Loucy (cell line): ENCODE measurements at regions not wholly inside any gene's neighbourhood (a gene's known extent, or its start where the extent isn't known, plus 50 kb on each side); places are given as distances from the start of the nearest gene placed in this dataset.

ENCODE experiments used
- H2AFZ ChIP-seq: fragments of 200-600 bp; sonication (generic); 2 replicates; pipeline ENCODE4 v1.6.0; 2016; ENCODE audit warnings: antibody characterized with exemption, mild to moderate bottlenecking, low read length, moderate library complexity
- H3F3A ChIP-seq: fragments of 200-600 bp; 2 replicates; pipeline ENCODE4 v1.6.0; 2016; ENCODE audit warnings: antibody characterized with exemption, low read depth, mild to moderate bottlenecking
- H3K27me3 ChIP-seq: fragments of 200-600 bp; sonication (generic); 2 replicates; pipeline ENCODE4 v1.6.1; 2014; ENCODE audit warnings: low read length, mild to moderate bottlenecking; ENCODE audit not compliant: insufficient read depth, poor library complexity, severe bottlenecking
- H3K36me3 ChIP-seq: fragments of 200-600 bp; sonication (generic); 2 replicates; pipeline ENCODE4 v1.6.1; 2016; ENCODE audit warnings: low read length; ENCODE audit not compliant: insufficient read depth
- H3K4me1 ChIP-seq: fragments of 200-600 bp; sonication (generic); 2 replicates; pipeline ENCODE4 v1.5.1; 2014; ENCODE audit warnings: low read length, mild to moderate bottlenecking; ENCODE audit not compliant: insufficient read depth, poor library complexity, severe bottlenecking
- H3K4me2 ChIP-seq: fragments of 200-600 bp; sonication (generic); 2 replicates; pipeline ENCODE4 v1.6.0; 2014; ENCODE audit warnings: antibody characterized with exemption, low read length, low read depth, mild to moderate bottlenecking; ENCODE audit not compliant: poor library complexity, severe bottlenecking
- H3K4me3 ChIP-seq: fragments of 200-600 bp; sonication (generic); 2 replicates; pipeline ENCODE4 v1.5.1; 2014; ENCODE audit warnings: low read length, mild to moderate bottlenecking, mixed read lengths; ENCODE audit not compliant: poor library complexity, severe bottlenecking
- H3K79me2 ChIP-seq: fragments of 200-600 bp; sonication (generic); 2 replicates; pipeline ENCODE4 v1.6.1; 2014; ENCODE audit warnings: low read length; ENCODE audit not compliant: insufficient read depth
- H3K9ac ChIP-seq: fragments of 200-600 bp; sonication (generic); 2 replicates; pipeline ENCODE4 v1.6.0; 2014; ENCODE audit warnings: mild to moderate bottlenecking, low read depth, low read length, moderate library complexity; ENCODE audit not compliant: poor library complexity, severe bottlenecking
- H3K9me2 ChIP-seq: fragments of 200-600 bp; sonication (generic); replicated peaks from 2 replicates; pipeline ENCODE4 v1.6.1; 2016; ENCODE audit warnings: low read depth, low read length, mixed read lengths
- H3K9me3 ChIP-seq: fragments of 200-600 bp; sonication (generic); 2 replicates; pipeline ENCODE4 v1.6.1; 2014; ENCODE audit warnings: mild to moderate bottlenecking, antibody characterized with exemption, low read length, low read depth; ENCODE audit not compliant: insufficient read depth
- H4K20me1 ChIP-seq: fragments of 200-600 bp; sonication (generic); 2 replicates; pipeline ENCODE4 v1.6.0; 2014; ENCODE audit warnings: antibody characterized with exemption, low read length, mild to moderate bottlenecking; ENCODE audit not compliant: insufficient read depth, poor library complexity, severe bottlenecking
- CTCF ChIP-seq: fragments of 200-600 bp; sonication (generic); conservative IDR thresholded peaks from 2 replicates; pipeline ENCODE4 v1.5.1; 2014; ENCODE audit warnings: mild to moderate bottlenecking, antibody characterized with exemption, low read length
- EZH2phosphoT487 ChIP-seq: fragments of 200-600 bp; IDR thresholded peaks from 2 replicates; pipeline ENCODE4 v1.6.1; 2018; ENCODE audit warnings: antibody characterized with exemption, mild to moderate bottlenecking, moderate library complexity, borderline replicate concordance

- H3K36me3 ChIP-seq: no peaks in the 10 kb centered on the region
- H3K4me2 ChIP-seq: no peak overlapping the region
- H3K9me2 ChIP-seq: no peaks in the 10 kb centered on the region
- H3K4me3 ChIP-seq: no peak overlapping the region
- no peaks in the 10 kb centered on the region for H3K27me3 ChIP-seq
- no peak for TF ChIP-seq EZH2phosphoT487
- TF ChIP-seq CTCF: no peak
- no peak overlapping the region for H3K9ac ChIP-seq
- no peak overlapping the region for H2AFZ ChIP-seq
- no peaks in the 10 kb centered on the region for H3K79me2 ChIP-seq
- no peaks in the 10 kb centered on the region for H3F3A ChIP-seq
- H3K4me1 ChIP-seq: no peaks in the 10 kb centered on the region
- no peaks in the 10 kb centered on the region for H4K20me1 ChIP-seq
- no peaks in the 10 kb centered on the region for H3K9me3 ChIP-seq
These were observed 246.6 kb upstream of the LRFN5 start for GRCh38 chr14:41360126-41360525.

- Histone ChIP-seq H3K4me2 (no peak overlapping the region), H3K9me2 (no peaks in the 10 kb centered on the region), H3K4me1 (no peaks in the 10 kb centered on the region), H3K4me3 (no peak overlapping the region), H3K27me3 (no peaks in the 10 kb centered on the region), H3K9ac (no peak overlapping the region), H3K36me3 (no peaks in the 10 kb centered on the region), H3K79me2 (no peaks in the 10 kb centered on the region), H3F3A (no peaks in the 10 kb centered on the region), H3K9me3 (no peaks in the 10 kb centered on the region), H2AFZ (no peak overlapping the region), H4K20me1 (no peaks in the 10 kb centered on the region)
- TF ChIP-seq CTCF (no peak), EZH2phosphoT487 (no peak)
These were observed 250.8 kb upstream of the LRFN5 start for GRCh38 chr14:41355866-41356265.

GRCh38 chr14:41350476-41350875 is 256.2 kb upstream of the LRFN5 start:
- Histone ChIP-seq H2AFZ (no peak overlapping the region), H3K79me2 (no peaks in the 10 kb centered on the region), H3K9me2 (no peaks in the 10 kb centered on the region), H3K36me3 (no peaks in the 10 kb centered on the region), H4K20me1 (no peaks in the 10 kb centered on the region), H3K27me3 (no peaks in the 10 kb centered on the region), H3K4me1 (no peaks in the 10 kb centered on the region), H3K4me3 (no peak overlapping the region), H3K9me3 (no peaks in the 10 kb centered on the region; the same call in 1 of the 2 replicates), H3F3A (no peaks in the 10 kb centered on the region), H3K9ac (no peak overlapping the region), H3K4me2 (no peak overlapping the region)
- no peak for TF ChIP-seq EZH2phosphoT487
- TF ChIP-seq CTCF: no peak
